ENCODE measurements at regions not wholly inside any gene's neighbourhood (a gene's known extent, or its start where the extent isn't known, plus 50 kb on each side); places are given as distances from the start of the nearest gene placed in this dataset.

GRCh38 chr7:53690411-53690810 lies 655.0 kb downstream of the POM121L12 start:
- H3K9ac ChIP-seq (ENCODE audit: low read length), result no peak overlapping the region
- no peak overlapping the region for H3K4me3 ChIP-seq (ENCODE audit: low read length)
- H3K9me2 ChIP-seq (replicated peaks; ENCODE audit: insufficient read depth, low read length), result no peaks in the 10 kb centered on the region
- no peak for DNase-seq
- TF ChIP-seq EZH2phosphoT487 (IDR thresholded peaks at IDR 0.05; ENCODE audit: low read length) (no peak), EZH2 (optimal IDR thresholded peaks at IDR 0.05; ENCODE audit: low read depth, low read length) (no peak), CTCF (IDR thresholded peaks at IDR 0.05; ENCODE audit: low read length) (no peak)
- no peaks in the 10 kb centered on the region for H3K79me2 ChIP-seq (ENCODE audit: low read length)
- no peaks in the 10 kb centered on the region for H3K27me3 ChIP-seq (replicated peaks; ENCODE audit: insufficient read depth, low read length)
- H3K9me3 ChIP-seq (replicated peaks; ENCODE audit: insufficient read depth, low read length), result no peaks in the 10 kb centered on the region
- no peaks in the 10 kb centered on the region for H3K36me3 ChIP-seq (replicated peaks; ENCODE audit: insufficient read depth, low read length)
- H3F3A ChIP-seq (ENCODE audit: insufficient read depth, low read length), result no peaks in the 10 kb centered on the region
- H3K4me1 ChIP-seq (ENCODE audit: low read length), result no peaks in the 10 kb centered on the region
- no peak overlapping the region for H2AFZ ChIP-seq (ENCODE audit: low read length)
- H3K27ac ChIP-seq (ENCODE audit: low read length), result no peak overlapping the region
- no peak overlapping the region for H3K4me2 ChIP-seq (ENCODE audit: low read depth, low read length)
- no peaks in the 10 kb centered on the region for H4K20me1 ChIP-seq (ENCODE audit: insufficient read depth, low read length)

- H3K4me2 ChIP-seq (ENCODE audit: low read depth, low read length), result no peak overlapping the region
- H3K9me2 ChIP-seq (replicated peaks; ENCODE audit: insufficient read depth, low read length), result no peaks in the 10 kb centered on the region
- no peaks in the 10 kb centered on the region for H3K79me2 ChIP-seq (ENCODE audit: low read length)
- no peak overlapping the region for H3K4me3 ChIP-seq (ENCODE audit: low read length)
- no peak overlapping the region for H3K9ac ChIP-seq (ENCODE audit: low read length)
- no peaks in the 10 kb centered on the region for H3K36me3 ChIP-seq (replicated peaks; ENCODE audit: insufficient read depth, low read length)
- H3K27ac ChIP-seq (ENCODE audit: low read length), result no peak overlapping the region
- no peak overlapping the region for H2AFZ ChIP-seq (ENCODE audit: low read length)
- H3K9me3 ChIP-seq (replicated peaks; ENCODE audit: insufficient read depth, low read length), result no peaks in the 10 kb centered on the region
- TF ChIP-seq CTCF (IDR thresholded peaks at IDR 0.05; ENCODE audit: low read length), result no peak
- TF ChIP-seq EZH2 (optimal IDR thresholded peaks at IDR 0.05; ENCODE audit: low read depth, low read length), result no peak
- TF ChIP-seq EZH2phosphoT487 (IDR thresholded peaks at IDR 0.05; ENCODE audit: low read length), result no peak
- H3F3A ChIP-seq (ENCODE audit: insufficient read depth, low read length), result no peaks in the 10 kb centered on the region
- H3K27me3 ChIP-seq (replicated peaks; ENCODE audit: insufficient read depth, low read length), result no peaks in the 10 kb centered on the region
- DNase-seq, result no peak
- H4K20me1 ChIP-seq (ENCODE audit: insufficient read depth, low read length), result no peaks in the 10 kb centered on the region
- no peaks in the 10 kb centered on the region for H3K4me1 ChIP-seq (ENCODE audit: low read length)
Observed at GRCh38 chr7:53697913-53698312, 662.5 kb downstream of the POM121L12 start.

GRCh38 chr7:53699215-53699837 lies 663.9 kb downstream of the POM121L12 start:
- DNase-seq, result no peak
- Histone ChIP-seq H3K4me3 (ENCODE audit: low read length) (no peak overlapping the region), H4K20me1 (ENCODE audit: insufficient read depth, low read length) (no peaks in the 10 kb centered on the region), H3K9me3 (replicated peaks; ENCODE audit: insufficient read depth, low read length) (no peaks in the 10 kb centered on the region), H3K36me3 (replicated peaks; ENCODE audit: insufficient read depth, low read length) (no peaks in the 10 kb centered on the region), H3K4me2 (ENCODE audit: low read depth, low read length) (no peak overlapping the region), H2AFZ (ENCODE audit: low read length) (no peak overlapping the region), H3K9ac (ENCODE audit: low read length) (no peak overlapping the region), H3K79me2 (ENCODE audit: low read length) (no peaks in the 10 kb centered on the region), H3K4me1 (ENCODE audit: low read length) (no peaks in the 10 kb centered on the region), H3F3A (ENCODE audit: insufficient read depth, low read length) (no peaks in the 10 kb centered on the region), H3K27ac (ENCODE audit: low read length) (no peak overlapping the region), H3K9me2 (replicated peaks; ENCODE audit: insufficient read depth, low read length) (no peaks in the 10 kb centered on the region), H3K27me3 (replicated peaks; ENCODE audit: insufficient read depth, low read length) (no peaks in the 10 kb centered on the region)
- TF ChIP-seq EZH2phosphoT487 (IDR thresholded peaks at IDR 0.05; ENCODE audit: low read length) (no peak), CTCF (IDR thresholded peaks at IDR 0.05; ENCODE audit: low read length) (no peak), EZH2 (optimal IDR thresholded peaks at IDR 0.05; ENCODE audit: low read depth, low read length) (no peak)

Measured in MM.1S (cell line).